HepG2 (cell line): ENCODE measurements at regions not wholly inside any gene's neighbourhood (a gene's known extent, or its start where the extent isn't known, plus 50 kb on each side); places are given as distances from the start of the nearest gene placed in this dataset.

Source experiments
- ATAC-seq: fragments of 200-7000 bp; cut with Tn5 transposase; 3 replicates; pipeline ENCODE4 v1.9.1; 2020; ENCODE audit warnings: mild to moderate bottlenecking, moderate library complexity
- BruUV-seq: library from RNA; stranded (reverse); fragments of 400-500 nt; replicated peaks from 2 replicates; lab custom pipeline; 2021; lab: Mats Ljungman, UMichigan
- CTCF ChIA-PET: fragments of 300-600 bp; formaldehyde crosslinking; extraction: SDS; loops from one replicate; lab custom pipeline; 2021; ENCODE audit warnings: low total read pairs, inconsistent platforms, low intra/inter-chr PET ratio; lab: Yijun Ruan, JAX
- POLR2A ChIA-PET: fragments of 350-600 bp; sonication (Branson Sonifier 250); formaldehyde crosslinking; loops from one replicate; lab custom pipeline; 2020; ENCODE audit warnings: antibody characterized with exemption, inconsistent platforms; lab: Yijun Ruan, JAX
- DNase-seq: peaks from one replicate; pipeline ENCODE4 v3.0.0-alpha.2; 2015; ENCODE audit warnings: low spot score
- FAIRE-seq: peaks from 3 replicates; lab custom pipeline; 2011; peaks lifted over from hg19 to GRCh38; lab: Jason Lieb, UNC
- H2AFZ ChIP-seq: one replicate; pipeline ENCODE4 v1.6.1; 2011; ENCODE audit warnings: low read length, inconsistent platforms
- H3K27ac ChIP-seq: fragments of 300-600 bp; 3 replicates; pipeline ENCODE4 v1.8.0; 2011; ENCODE audit warnings: mixed run types, mild to moderate bottlenecking, mixed read lengths, low read length, inconsistent platforms; ENCODE audit not compliant: insufficient read depth; ENCODE audit errors: extremely low read length
- H3K27me3 ChIP-seq, 2 experiments: fragments of 200-600 bp in 1 of 2; 2 replicates in 1 of 2; 3 replicates in 1 of 2; pipeline versions ENCODE4 v1.6.0 to v1.8.0; 2011; ENCODE audit warnings: low read length in 2 of 2, mild to moderate bottlenecking in 2 of 2, moderate library complexity in 2 of 2, inconsistent platforms in 1 of 2; ENCODE audit not compliant: insufficient read depth in 2 of 2, control insufficient read depth in 1 of 2
- H3K36me3 ChIP-seq, 2 experiments: fragments of 200-600 bp in 1 of 2; replicated peaks in 1 of 2; 2 replicates in 1 of 2; 3 replicates in 1 of 2; pipeline versions ENCODE4 v1.5.1 to v1.8.0; 2011; ENCODE audit warnings: low read length in 2 of 2, inconsistent platforms in 1 of 2; ENCODE audit not compliant: insufficient read depth in 2 of 2, control insufficient read depth in 1 of 2
- H3K4me1 ChIP-seq: 2 replicates; pipeline ENCODE4 v1.5.1; 2012; ENCODE audit warnings: low read length, inconsistent platforms; ENCODE audit not compliant: insufficient read depth
- H3K4me2 ChIP-seq: 2 replicates; pipeline ENCODE4 v1.6.0; 2011; ENCODE audit warnings: low read depth, low read length, inconsistent platforms
- H3K4me3 ChIP-seq, 3 experiments: fragments of 200-600 bp in 1 of 3; sonication (generic), shearing (Covaris generic) in 1 of 3; replicated peaks in 1 of 3; 2 replicates each; pipeline ENCODE4 v1.5.1; 2011 to 2016; ENCODE audit warnings: low read length in 3 of 3, inconsistent platforms in 2 of 3, low read depth in 2 of 3, mild to moderate bottlenecking in 2 of 3, control low read depth in 1 of 3, mixed read lengths in 1 of 3; ENCODE audit not compliant: insufficient read depth in 1 of 3
- H3K79me2 ChIP-seq: one replicate; pipeline ENCODE4 v1.6.1; 2011; ENCODE audit warnings: low read length, inconsistent platforms; ENCODE audit not compliant: insufficient read depth
- H3K9ac ChIP-seq: 2 replicates; pipeline ENCODE4 v1.6.0; 2011; ENCODE audit warnings: mild to moderate bottlenecking, low read depth, low read length, inconsistent platforms; ENCODE audit not compliant: insufficient read depth
- H3K9me3 ChIP-seq: 2 replicates; pipeline ENCODE4 v1.5.1; 2012; ENCODE audit warnings: mild to moderate bottlenecking, low read length
- H4K20me1 ChIP-seq: 2 replicates; pipeline ENCODE4 v1.6.0; 2011; ENCODE audit warnings: inconsistent platforms, mild to moderate bottlenecking, low read length, moderate library complexity; ENCODE audit not compliant: insufficient read depth
- KMT2A ChIP-seq: sonication (generic); formaldehyde crosslinking; IDR thresholded peaks from 2 replicates; pipeline ENCODE4 v1.4.0; 2020; ENCODE audit warnings: missing genetic modification reagents
- RAD51 ChIP-seq: fragments of 450-650 bp; IDR thresholded peaks from 2 replicates; pipeline ENCODE4 v1.6.1; 2016; ENCODE audit warnings: borderline replicate concordance
- TP53 ChIP-seq: sonication (generic); formaldehyde crosslinking; conservative IDR thresholded peaks from 2 replicates; pipeline ENCODE4 v1.4.0; 2020; ENCODE audit warnings: missing genetic modification reagents
- ZC3H13 ChIP-seq: sonication (generic); formaldehyde crosslinking; IDR thresholded peaks from 2 replicates; pipeline ENCODE4 v1.8.1; 2023; ENCODE audit warnings: mild to moderate bottlenecking, missing genetic modification reagents, moderate library complexity
- ZNF180 ChIP-seq: sonication (generic); formaldehyde crosslinking; IDR thresholded peaks from 2 replicates; pipeline ENCODE4 v1.4.0; 2020; ENCODE audit warnings: low read depth, missing genetic modification reagents, borderline replicate concordance
- ZNF33B ChIP-seq: sonication (generic); formaldehyde crosslinking; IDR thresholded peaks from 2 replicates; pipeline ENCODE4 v1.5.1; 2020; ENCODE audit warnings: mild to moderate bottlenecking, missing genetic modification reagents
- ZNF562 ChIP-seq: sonication (generic); formaldehyde crosslinking; IDR thresholded peaks from 2 replicates; pipeline ENCODE4 v1.8.0; 2022; ENCODE audit warnings: missing genetic modification reagents, borderline replicate concordance
- ZNF878 ChIP-seq: sonication (generic); formaldehyde crosslinking; IDR thresholded peaks from 2 replicates; pipeline ENCODE4 v1.8.1; 2023; ENCODE audit warnings: mild to moderate bottlenecking, missing genetic modification reagents, moderate library complexity
- WGBS: methylation state at CpG from one replicate; pipeline ENCODE4 v1.1.6; 2017; ENCODE audit warnings: low lambda C conversion rate; 5-methylcytosine and 5-hydroxymethylcytosine counted together
- in situ Hi-C: cut with HindIII; loops from 2 replicates; pipeline ENCODE4 v1.10.0; 2017; ENCODE audit warnings: low pct_unique_long_range_greater_than_20kb; ENCODE audit not compliant: extremely low pct_ligation_motif_present
- intact Hi-C: fragments of 100-400 bp; cut with micrococcal nuclease; formaldehyde crosslinking; loops from one replicate; pipeline ENCODE4 v1.10.0; 2022; ENCODE audit not compliant: unreplicated experiment
- TF ChIP-seq, protein P1 (sequence below): sonication (generic); formaldehyde crosslinking; IDR thresholded peaks from 2 replicates; pipeline ENCODE4 v1.8.1; 2023; ENCODE audit warnings: missing genetic modification reagents, inconsistent platforms, borderline replicate concordance
- TF ChIP-seq, protein P2 (sequence below): sonication (generic); formaldehyde crosslinking; IDR thresholded peaks from one replicate; pipeline ENCODE4 v1.5.1; 2020; ENCODE audit warnings: mild to moderate bottlenecking, missing genetic modification reagents; ENCODE audit errors: not compliant biosample characterization
- TF ChIP-seq, protein P3 (sequence below): fragments of 450-650 bp; IDR thresholded peaks from 2 replicates; pipeline ENCODE4 v1.6.1; 2017; ENCODE audit warnings: mild to moderate bottlenecking
- TF ChIP-seq, protein P4 (sequence below): sonication (generic); formaldehyde crosslinking; IDR thresholded peaks from 2 replicates; pipeline ENCODE4 v1.4.0; 2020; ENCODE audit warnings: missing genetic modification reagents

DNA sequence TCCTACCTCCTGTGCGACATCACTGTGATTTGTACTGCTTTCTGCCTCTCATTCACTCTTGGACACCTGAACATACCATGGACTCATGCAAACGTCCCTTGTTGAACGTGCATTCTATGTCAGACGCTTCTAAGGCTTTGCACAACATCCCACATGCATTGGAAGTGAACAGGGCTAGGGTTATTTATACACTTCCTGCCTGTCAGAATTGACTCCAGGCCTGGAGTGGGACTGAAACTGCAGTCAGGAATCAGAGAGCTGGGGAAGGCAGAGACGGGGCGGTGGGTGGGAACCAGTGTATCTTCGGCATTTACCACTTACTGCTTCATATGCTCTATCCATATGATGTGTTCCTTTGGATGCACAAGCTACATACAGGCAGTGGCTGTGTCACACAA, 81.4 kb upstream of the GALNT2 start:
- H3K9ac ChIP-seq: no peak overlapping the region
- no peak overlapping the region for H2AFZ ChIP-seq
- no TSS peak for BruUV-seq
- FAIRE-seq (no peak), DNase-seq (no peak), ATAC-seq (no peak)
- H3K9me3 ChIP-seq: no peaks in the 10 kb centered on the region
- no peak overlapping the region for H3K4me2 ChIP-seq
- no peaks in the 10 kb centered on the region for H3K79me2 ChIP-seq
- H3K36me3 ChIP-seq: no peaks in the 10 kb centered on the region
- no peak overlapping the region for H3K27ac ChIP-seq
- POLR2A ChIA-PET: no interaction called here
- no peak overlapping the region for H3K4me3 ChIP-seq
- 41% methylated on average over 7 of the region's 7 CpGs for WGBS
- H4K20me1 ChIP-seq: no peaks in the 10 kb centered on the region
- 0 out of 5 replicates have a peak, but pooled peaks cover 0 to 7% of the 10 kb centered on the region in 2 experiments for H3K27me3 ChIP-seq
- intact Hi-C loops (no loop called here), in situ Hi-C loops (no loop called here)
- peaks cover 29% of the 10 kb centered on the region for H3K4me1 ChIP-seq
- CTCF ChIA-PET: no interaction called here
- TF ChIP-seq, protein P1, sequence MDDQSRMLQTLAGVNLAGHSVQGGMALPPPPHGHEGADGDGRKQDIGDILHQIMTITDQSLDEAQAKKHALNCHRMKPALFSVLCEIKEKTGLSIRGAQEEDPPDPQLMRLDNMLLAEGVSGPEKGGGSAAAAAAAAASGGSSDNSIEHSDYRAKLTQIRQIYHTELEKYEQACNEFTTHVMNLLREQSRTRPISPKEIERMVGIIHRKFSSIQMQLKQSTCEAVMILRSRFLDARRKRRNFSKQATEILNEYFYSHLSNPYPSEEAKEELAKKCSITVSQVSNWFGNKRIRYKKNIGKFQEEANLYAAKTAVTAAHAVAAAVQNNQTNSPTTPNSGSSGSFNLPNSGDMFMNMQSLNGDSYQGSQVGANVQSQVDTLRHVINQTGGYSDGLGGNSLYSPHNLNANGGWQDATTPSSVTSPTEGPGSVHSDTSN (CRISPR knock-in tag): no peak
- TF ChIP-seq, protein P2, sequence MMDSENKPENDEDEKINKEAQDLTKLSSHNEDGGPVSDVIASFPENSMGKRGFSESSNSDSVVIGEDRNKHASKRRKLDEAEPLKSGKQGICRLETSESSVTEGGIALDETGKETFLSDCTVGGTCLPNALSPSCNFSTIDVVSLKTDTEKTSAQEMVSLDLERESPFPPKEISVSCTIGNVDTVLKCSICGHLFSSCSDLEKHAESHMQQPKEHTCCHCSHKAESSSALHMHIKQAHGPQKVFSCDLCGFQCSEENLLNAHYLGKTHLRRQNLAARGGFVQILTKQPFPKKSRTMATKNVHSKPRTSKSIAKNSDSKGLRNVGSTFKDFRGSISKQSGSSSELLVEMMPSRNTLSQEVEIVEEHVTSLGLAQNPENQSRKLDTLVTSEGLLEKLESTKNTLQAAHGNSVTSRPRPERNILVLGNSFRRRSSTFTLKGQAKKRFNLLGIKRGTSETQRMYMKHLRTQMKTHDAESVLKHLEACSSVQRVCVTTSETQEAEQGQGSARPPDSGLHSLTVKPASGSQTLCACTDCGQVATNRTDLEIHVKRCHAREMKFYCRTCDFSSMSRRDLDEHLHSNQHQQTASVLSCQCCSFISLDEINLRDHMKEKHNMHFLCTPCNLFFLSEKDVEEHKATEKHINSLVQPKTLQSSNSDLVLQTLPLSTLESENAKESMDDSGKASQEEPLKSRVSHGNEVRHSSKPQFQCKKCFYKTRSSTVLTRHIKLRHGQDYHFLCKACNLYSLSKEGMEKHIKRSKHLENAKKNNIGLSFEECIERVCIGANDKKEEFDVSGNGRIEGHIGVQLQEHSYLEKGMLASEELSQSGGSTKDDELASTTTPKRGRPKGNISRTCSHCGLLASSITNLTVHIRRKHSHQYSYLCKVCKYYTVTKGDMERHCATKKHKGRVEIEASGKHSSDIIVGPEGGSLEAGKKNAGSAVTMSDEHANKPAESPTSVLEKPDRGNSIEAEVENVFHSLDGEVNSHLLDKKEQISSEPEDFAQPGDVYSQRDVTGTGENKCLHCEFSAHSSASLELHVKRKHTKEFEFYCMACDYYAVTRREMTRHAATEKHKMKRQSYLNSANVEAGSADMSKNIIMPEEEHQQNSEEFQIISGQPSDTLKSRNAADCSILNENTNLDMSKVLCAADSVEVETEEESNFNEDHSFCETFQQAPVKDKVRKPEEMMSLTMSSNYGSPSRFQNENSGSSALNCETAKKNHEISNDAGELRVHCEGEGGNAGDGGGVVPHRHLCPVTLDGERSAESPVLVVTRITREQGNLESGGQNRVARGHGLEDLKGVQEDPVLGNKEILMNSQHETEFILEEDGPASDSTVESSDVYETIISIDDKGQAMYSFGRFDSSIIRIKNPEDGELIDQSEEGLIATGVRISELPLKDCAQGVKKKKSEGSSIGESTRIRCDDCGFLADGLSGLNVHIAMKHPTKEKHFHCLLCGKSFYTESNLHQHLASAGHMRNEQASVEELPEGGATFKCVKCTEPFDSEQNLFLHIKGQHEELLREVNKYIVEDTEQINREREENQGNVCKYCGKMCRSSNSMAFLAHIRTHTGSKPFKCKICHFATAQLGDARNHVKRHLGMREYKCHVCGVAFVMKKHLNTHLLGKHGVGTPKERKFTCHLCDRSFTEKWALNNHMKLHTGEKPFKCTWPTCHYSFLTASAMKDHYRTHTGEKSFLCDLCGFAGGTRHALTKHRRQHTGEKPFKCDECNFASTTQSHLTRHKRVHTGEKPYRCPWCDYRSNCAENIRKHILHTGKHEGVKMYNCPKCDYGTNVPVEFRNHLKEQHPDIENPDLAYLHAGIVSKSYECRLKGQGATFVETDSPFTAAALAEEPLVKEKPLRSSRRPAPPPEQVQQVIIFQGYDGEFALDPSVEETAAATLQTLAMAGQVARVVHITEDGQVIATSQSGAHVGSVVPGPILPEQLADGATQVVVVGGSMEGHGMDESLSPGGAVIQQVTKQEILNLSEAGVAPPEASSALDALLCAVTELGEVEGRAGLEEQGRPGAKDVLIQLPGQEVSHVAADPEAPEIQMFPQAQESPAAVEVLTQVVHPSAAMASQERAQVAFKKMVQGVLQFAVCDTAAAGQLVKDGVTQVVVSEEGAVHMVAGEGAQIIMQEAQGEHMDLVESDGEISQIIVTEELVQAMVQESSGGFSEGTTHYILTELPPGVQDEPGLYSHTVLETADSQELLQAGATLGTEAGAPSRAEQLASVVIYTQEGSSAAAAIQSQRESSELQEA: no peak
- TF ChIP-seq ZNF180 (CRISPR knock-in tag) (no peak), ZNF878 (CRISPR knock-in tag) (no peak), ZNF33B (CRISPR knock-in tag) (no peak), KMT2A (CRISPR knock-in tag) (no peak), TP53 (CRISPR knock-in tag) (no peak), ZNF562 (CRISPR knock-in tag) (no peak), RAD51 (no peak), ZC3H13 (CRISPR knock-in tag) (no peak)
- TF ChIP-seq, protein P3, sequence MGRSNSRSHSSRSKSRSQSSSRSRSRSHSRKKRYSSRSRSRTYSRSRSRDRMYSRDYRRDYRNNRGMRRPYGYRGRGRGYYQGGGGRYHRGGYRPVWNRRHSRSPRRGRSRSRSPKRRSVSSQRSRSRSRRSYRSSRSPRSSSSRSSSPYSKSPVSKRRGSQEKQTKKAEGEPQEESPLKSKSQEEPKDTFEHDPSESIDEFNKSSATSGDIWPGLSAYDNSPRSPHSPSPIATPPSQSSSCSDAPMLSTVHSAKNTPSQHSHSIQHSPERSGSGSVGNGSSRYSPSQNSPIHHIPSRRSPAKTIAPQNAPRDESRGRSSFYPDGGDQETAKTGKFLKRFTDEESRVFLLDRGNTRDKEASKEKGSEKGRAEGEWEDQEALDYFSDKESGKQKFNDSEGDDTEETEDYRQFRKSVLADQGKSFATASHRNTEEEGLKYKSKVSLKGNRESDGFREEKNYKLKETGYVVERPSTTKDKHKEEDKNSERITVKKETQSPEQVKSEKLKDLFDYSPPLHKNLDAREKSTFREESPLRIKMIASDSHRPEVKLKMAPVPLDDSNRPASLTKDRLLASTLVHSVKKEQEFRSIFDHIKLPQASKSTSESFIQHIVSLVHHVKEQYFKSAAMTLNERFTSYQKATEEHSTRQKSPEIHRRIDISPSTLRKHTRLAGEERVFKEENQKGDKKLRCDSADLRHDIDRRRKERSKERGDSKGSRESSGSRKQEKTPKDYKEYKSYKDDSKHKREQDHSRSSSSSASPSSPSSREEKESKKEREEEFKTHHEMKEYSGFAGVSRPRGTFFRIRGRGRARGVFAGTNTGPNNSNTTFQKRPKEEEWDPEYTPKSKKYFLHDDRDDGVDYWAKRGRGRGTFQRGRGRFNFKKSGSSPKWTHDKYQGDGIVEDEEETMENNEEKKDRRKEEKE: no peak
- TF ChIP-seq, protein P4, sequence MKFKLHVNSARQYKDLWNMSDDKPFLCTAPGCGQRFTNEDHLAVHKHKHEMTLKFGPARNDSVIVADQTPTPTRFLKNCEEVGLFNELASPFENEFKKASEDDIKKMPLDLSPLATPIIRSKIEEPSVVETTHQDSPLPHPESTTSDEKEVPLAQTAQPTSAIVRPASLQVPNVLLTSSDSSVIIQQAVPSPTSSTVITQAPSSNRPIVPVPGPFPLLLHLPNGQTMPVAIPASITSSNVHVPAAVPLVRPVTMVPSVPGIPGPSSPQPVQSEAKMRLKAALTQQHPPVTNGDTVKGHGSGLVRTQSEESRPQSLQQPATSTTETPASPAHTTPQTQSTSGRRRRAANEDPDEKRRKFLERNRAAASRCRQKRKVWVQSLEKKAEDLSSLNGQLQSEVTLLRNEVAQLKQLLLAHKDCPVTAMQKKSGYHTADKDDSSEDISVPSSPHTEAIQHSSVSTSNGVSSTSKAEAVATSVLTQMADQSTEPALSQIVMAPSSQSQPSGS: no peak
